Hepatocyte (in vitro differentiated cells): ENCODE measurements at regions not wholly inside any gene's neighbourhood (a gene's known extent, or its start where the extent isn't known, plus 50 kb on each side); places are given as distances from the start of the nearest gene placed in this dataset.

ENCODE experiments used
- CTCF ChIP-seq: fragments of 200-600 bp; sonication (generic); IDR thresholded peaks from 2 replicates; pipeline ENCODE4 v1.5.1; 2016; ENCODE audit warnings: antibody characterized with exemption, mild to moderate bottlenecking; ENCODE audit not compliant: poor library complexity
- EZH2 ChIP-seq: fragments of 200-600 bp; sonication (generic); IDR thresholded peaks from 2 replicates; pipeline ENCODE4 v1.6.1; 2016; ENCODE audit warnings: antibody characterized with exemption, mild to moderate bottlenecking, borderline replicate concordance

GRCh38 chr11:130611791-130612251, 163.4 kb downstream of the ADAMTS15 start:
- TF ChIP-seq CTCF (no peak), EZH2 (no peak)
